Transverse colon (tissue), 4 donors: ENCODE measurements at regions not wholly inside any gene's neighbourhood (a gene's known extent, or its start where the extent isn't known, plus 50 kb on each side); places are given as distances from the start of the nearest gene placed in this dataset.
A peak's percentile ranks its signal among the peaks of the same experiment; 100 is the strongest.
"Not testable (repeated sequence)": the region's sequence is repeated elsewhere in the genome, so short reads cannot be mapped to it uniquely, and the experiment has no call there.

ENCODE experiments used
- DNase-seq: peaks from one replicate; pipeline ENCODE4 v3.0.0-alpha.2; 2019
- H3K27ac ChIP-seq, 4 donors: fragments of 200-600 bp; sonication (generic); 2 replicates each; pipeline ENCODE4 v1.5.1; 2016 to 2018; ENCODE audit warnings: inconsistent platforms in 4 of 4
- H3K27me3 ChIP-seq: fragments of 200-600 bp; sonication (generic); 2 replicates; pipeline ENCODE4 v1.5.1; 2017; ENCODE audit warnings: inconsistent platforms
- H3K36me3 ChIP-seq, 4 donors: fragments of 200-600 bp; sonication (generic); 2 replicates each; pipeline ENCODE4 v1.5.1; 2017 to 2019; ENCODE audit warnings: inconsistent platforms in 4 of 4
- H3K4me1 ChIP-seq, 4 donors: fragments of 200-600 bp; sonication (generic); 2 replicates each; pipeline ENCODE4 v1.5.1; 2017 to 2020; ENCODE audit warnings: inconsistent platforms in 4 of 4
- H3K4me3 ChIP-seq, 4 donors: fragments of 200-600 bp; sonication (generic); 1 replicate in 1 of 4; 2 replicates in 3 of 4; pipeline versions ENCODE4 v1.5.1 to v1.6.1; 2017 to 2019; ENCODE audit warnings: inconsistent platforms in 4 of 4
- H3K9me3 ChIP-seq, 2 donors: fragments of 200-600 bp; sonication (generic); 2 replicates each; pipeline ENCODE4 v1.5.1; 2017 to 2019; ENCODE audit warnings: inconsistent platforms in 2 of 2
- EP300 ChIP-seq: sonication (generic); formaldehyde crosslinking; IDR thresholded peaks from one replicate; pipeline ENCODE4 v1.6.1; 2017; ENCODE audit warnings: antibody characterized with exemption, low read depth
- POLR2A ChIP-seq: fragments of 450-650 bp; IDR thresholded peaks from one replicate; pipeline ENCODE4 v1.6.1; 2016; ENCODE audit warnings: antibody characterized with exemption, mild to moderate bottlenecking, moderate library complexity
- POLR2AphosphoS5 ChIP-seq, 3 donors: sonication (generic); formaldehyde crosslinking; IDR thresholded peaks; one replicate each; pipeline ENCODE4 v1.6.1; 2016; ENCODE audit warnings: antibody characterized with exemption in 3 of 3
- WGBS, 2 donors: methylation state at CpG; one replicate each; pipeline ENCODE4 v1.1.5; 2018; ENCODE audit warnings: low coverage in 1 of 2; 5-methylcytosine and 5-hydroxymethylcytosine counted together
- in situ Hi-C, 4 donors: fragments of 200-750 bp; cut with MboI; loops; one replicate each; pipeline versions ENCODE4 v1.15.0 to v1.15.1; 2017; ENCODE audit warnings: low sequenced_read_pairs in 3 of 4, low pct_ligation_motif_present in 1 of 4, low pct_unique_long_range_greater_than_20kb in 1 of 4
- intact Hi-C: fragments of 100-400 bp; cut with DNase I; formaldehyde crosslinking; loops from one replicate; pipeline ENCODE4 v1.15.1; 2023; ENCODE audit warnings: low total_unique reads
- TF ChIP-seq, protein P1 (sequence below), 5 experiments: fragments of 200-600 bp in 3 of 5; fragments of 450-650 bp in 2 of 5; sonication (generic) in 3 of 5; IDR thresholded peaks; 1 replicate in 2 of 5; 2 replicates in 3 of 5; pipeline ENCODE4 v1.5.1; 2016 to 2017; ENCODE audit warnings: antibody characterized with exemption in 5 of 5, inconsistent platforms in 3 of 5, mild to moderate bottlenecking in 2 of 5, moderate library complexity in 1 of 5

DNA sequence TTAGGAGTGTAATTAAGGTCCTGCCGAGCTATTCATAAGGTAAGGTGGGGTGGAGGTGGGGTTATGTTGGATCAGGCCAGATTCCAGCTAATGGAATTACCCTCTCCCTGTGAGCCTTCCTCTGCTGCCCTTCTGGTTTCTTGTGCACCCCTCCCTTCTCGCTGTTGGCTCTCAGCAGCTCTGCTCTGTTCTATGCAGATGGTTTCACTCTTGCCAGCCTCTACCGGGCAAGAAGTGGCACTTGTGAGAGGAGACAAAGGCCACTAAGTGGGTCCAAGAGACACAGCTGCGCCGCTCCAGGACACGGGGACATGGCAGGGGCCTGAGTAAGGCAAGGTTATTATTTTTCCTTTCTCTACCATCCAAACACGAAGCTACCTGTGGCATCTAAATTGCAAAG lies 334.4 kb downstream of the EMP1 start:
- in situ Hi-C loops = loop anchor here in 1 of 4 donors (10.0 kb wide), 1 partner anchor 166 kb away; no protein-coding TSS in a partner anchor
- peak; percentile 11 for DNase-seq
- Histone ChIP-seq H3K36me3 (no peaks in the 10 kb centered on the region), H3K4me1 (no peaks in the 10 kb centered on the region), H3K4me3 (no peak overlapping the region), H3K27me3 (no peaks in the 10 kb centered on the region), H3K9me3 (no peaks in the 10 kb centered on the region), H3K27ac (no peak overlapping the region)
- WGBS, 2 donors = 71 to 100% methylated on average over 1 to 7 of the region's 7 CpGs
- TF ChIP-seq POLR2AphosphoS5 (IDR thresholded peaks at IDR 0.05) = no peak
- no peak for TF ChIP-seq POLR2A
- TF ChIP-seq EP300 = no peak
- TF ChIP-seq, protein P1, sequence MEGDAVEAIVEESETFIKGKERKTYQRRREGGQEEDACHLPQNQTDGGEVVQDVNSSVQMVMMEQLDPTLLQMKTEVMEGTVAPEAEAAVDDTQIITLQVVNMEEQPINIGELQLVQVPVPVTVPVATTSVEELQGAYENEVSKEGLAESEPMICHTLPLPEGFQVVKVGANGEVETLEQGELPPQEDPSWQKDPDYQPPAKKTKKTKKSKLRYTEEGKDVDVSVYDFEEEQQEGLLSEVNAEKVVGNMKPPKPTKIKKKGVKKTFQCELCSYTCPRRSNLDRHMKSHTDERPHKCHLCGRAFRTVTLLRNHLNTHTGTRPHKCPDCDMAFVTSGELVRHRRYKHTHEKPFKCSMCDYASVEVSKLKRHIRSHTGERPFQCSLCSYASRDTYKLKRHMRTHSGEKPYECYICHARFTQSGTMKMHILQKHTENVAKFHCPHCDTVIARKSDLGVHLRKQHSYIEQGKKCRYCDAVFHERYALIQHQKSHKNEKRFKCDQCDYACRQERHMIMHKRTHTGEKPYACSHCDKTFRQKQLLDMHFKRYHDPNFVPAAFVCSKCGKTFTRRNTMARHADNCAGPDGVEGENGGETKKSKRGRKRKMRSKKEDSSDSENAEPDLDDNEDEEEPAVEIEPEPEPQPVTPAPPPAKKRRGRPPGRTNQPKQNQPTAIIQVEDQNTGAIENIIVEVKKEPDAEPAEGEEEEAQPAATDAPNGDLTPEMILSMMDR (IDR thresholded peaks at IDR 0.05) = no peak
- intact Hi-C loops = no loop called here

DNA sequence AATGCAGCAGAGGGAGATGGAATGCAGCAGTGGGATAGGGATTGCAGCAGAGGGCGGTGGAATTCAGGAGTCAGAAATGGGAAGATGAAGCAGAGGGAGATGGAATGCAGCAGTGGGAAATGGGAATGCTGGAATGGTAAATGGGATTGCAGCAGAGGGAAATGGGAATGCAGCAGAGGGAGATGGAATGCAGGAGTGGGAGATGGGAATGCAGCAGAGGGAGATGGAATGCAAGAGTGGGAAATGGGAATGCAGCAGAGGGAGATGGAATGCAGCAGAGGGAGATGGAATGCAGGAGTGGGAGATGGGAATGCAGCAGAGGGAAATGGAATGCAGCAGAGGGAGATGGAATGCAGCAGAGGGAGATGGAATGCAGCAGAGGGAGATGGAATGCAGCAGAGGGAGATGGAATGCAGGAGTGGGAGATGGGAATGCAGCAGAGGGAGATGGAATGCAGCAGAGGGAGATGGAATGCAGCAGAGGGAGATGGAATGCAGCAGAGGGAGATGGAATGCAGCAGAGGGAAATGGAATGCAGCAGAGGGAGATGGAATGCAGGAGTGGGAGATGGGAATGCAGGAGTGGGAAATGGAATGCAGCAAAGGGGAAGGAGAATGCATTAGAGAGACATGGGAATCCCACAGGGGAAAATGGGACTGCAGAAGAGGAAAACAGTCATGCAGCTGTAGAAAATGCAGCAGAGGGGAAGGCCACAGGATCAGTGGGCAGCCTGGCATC lies 329.8 kb downstream of the EMP1 start:
- H3K27ac ChIP-seq, H3K27me3 ChIP-seq, H3K4me1 ChIP-seq, in situ Hi-C loops, H3K36me3 ChIP-seq, intact Hi-C loops, DNase-seq, H3K4me3 ChIP-seq, H3K9me3 ChIP-seq: not testable (repeated sequence)
- 90 to 100% methylated on average over 1 of the region's 1 CpG for WGBS, 2 donors

DNA sequence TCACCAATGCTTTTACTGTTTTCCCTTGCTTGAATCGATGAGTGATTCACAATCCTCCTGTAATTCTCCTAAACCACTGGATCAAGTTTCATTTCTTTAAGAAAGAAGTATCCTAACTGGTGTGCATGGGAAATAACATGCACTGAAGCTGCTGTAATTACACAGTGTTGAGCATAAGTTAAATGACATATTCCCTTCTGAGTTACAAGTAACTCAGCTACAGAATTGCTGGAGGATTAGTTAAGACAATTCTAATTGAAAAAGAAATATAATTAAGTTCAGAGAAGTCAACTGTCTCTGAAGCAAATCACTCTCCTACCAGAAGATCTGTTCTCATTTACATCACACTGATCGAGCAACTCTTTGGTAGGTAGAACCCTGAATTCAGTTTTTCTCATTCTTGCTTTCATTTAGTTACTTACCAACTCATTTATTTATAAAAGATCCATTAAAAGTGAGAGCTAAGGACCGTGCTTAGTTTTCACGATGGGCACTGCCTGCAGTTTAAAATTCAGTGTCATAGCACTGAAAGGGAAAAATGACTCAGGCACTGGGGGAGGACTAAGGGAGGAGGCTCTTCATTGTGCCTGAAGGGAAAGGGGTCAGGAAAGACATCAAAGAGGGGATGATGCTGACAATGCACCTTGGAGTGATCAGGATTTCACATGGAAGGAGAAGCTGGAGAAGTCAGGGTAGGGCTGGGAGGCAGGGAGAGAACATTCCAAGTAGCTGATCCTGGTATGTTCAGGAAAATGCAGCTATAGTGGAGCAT lies 327.2 kb downstream of the EMP1 start:
- in situ Hi-C loops = no loop called here
- intact Hi-C loops = no loop called here
- no peaks in the 10 kb centered on the region for H3K36me3 ChIP-seq

DNA sequence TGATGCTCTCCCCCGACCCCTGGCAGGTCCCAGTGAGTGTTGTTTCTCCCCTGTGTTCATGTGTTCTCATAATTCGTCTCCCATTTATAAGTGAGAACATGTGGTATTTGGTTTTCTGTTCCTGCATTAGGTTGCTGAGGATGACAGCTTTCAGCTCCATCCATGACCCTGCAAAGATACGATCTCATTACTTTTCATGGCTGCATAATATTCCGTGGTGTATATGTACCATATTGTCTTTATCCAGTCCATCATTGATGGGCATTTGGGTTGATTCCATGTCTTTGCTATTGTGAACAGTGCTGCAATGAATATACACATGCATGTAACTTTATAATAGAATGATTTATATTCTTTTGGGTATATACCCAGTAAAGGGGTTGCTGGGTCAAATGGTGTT lies 321.5 kb downstream of the EMP1 start:
- H3K9me3 ChIP-seq, H3K4me3 ChIP-seq, H3K27me3 ChIP-seq, H3K4me1 ChIP-seq, in situ Hi-C loops, H3K36me3 ChIP-seq, DNase-seq, H3K27ac ChIP-seq: not testable (repeated sequence)
- WGBS, 2 donors = 84 to 92% methylated on average over 4 of the region's 4 CpGs
- intact Hi-C loops = loop anchor here (5.0 kb wide), 1 partner anchor 239 kb away; no protein-coding TSS in a partner anchor

More for the DNA sequence above, 327.2 kb downstream of the EMP1 start:
- Histone ChIP-seq H3K27me3 (no peaks in the 10 kb centered on the region), H3K4me1 (no peaks in the 10 kb centered on the region), H3K4me3 (no peak overlapping the region), H3K9me3 (no peaks in the 10 kb centered on the region), H3K27ac (no peak overlapping the region)
- TF ChIP-seq EP300 (no peak), POLR2A (no peak), POLR2AphosphoS5 (IDR thresholded peaks at IDR 0.05) (no peak)
- TF ChIP-seq, protein P1 (IDR thresholded peaks at IDR 0.05) = no peak
- no peak for DNase-seq
- 71% methylated on average over 4 of the region's 4 CpGs for WGBS, 2 donors

DNA sequence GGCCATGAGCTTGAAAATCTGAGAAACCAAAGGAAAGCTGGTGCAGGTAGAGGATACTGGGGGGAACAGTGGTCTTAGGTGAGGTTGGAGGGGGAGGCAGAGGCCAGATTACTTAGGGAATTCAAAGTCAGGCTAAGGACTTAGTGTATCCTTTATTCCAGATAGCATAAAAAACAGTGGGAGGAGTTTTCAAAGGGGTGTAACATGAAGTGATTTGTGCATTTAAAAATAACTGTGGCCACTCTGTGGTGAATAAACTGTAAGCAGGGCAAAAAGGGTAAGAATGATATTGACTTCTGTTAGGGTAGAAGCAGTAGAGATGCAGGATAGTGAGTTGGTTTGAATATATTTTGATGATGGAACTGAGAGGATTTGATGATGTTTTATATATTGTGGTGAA lies 313.2 kb downstream of the EMP1 start:
- no peaks in the 10 kb centered on the region for H3K4me1 ChIP-seq
- TF ChIP-seq POLR2AphosphoS5 (IDR thresholded peaks at IDR 0.05) = no peak
- TF ChIP-seq POLR2A = no peak
- TF ChIP-seq, protein P1 (IDR thresholded peaks at IDR 0.05) = no peak
- TF ChIP-seq EP300 = no peak
- peaks cover 0 to 8% of the 10 kb centered on the region in 2 donors for H3K9me3 ChIP-seq
- H3K27me3 ChIP-seq = no peaks in the 10 kb centered on the region
- no peak overlapping the region for H3K27ac ChIP-seq
- DNase-seq = no peak
- intact Hi-C loops = no loop called here
- no peaks in the 10 kb centered on the region for H3K36me3 ChIP-seq
- no peak overlapping the region for H3K4me3 ChIP-seq
- in situ Hi-C loops = no loop called here
